NCI-H226 (cell line): ENCODE measurements at regions not wholly inside any gene's neighbourhood (a gene's known extent, or its start where the extent isn't known, plus 50 kb on each side); places are given as distances from the start of the nearest gene placed in this dataset.
"Not testable (repeated sequence)": the region's sequence is repeated elsewhere in the genome, so short reads cannot be mapped to it uniquely, and the experiment has no call there.

ENCODE experiments used
- DNase-seq: peaks from one replicate; pipeline ENCODE4 v3.0.0-alpha.2; 2015

DNA sequence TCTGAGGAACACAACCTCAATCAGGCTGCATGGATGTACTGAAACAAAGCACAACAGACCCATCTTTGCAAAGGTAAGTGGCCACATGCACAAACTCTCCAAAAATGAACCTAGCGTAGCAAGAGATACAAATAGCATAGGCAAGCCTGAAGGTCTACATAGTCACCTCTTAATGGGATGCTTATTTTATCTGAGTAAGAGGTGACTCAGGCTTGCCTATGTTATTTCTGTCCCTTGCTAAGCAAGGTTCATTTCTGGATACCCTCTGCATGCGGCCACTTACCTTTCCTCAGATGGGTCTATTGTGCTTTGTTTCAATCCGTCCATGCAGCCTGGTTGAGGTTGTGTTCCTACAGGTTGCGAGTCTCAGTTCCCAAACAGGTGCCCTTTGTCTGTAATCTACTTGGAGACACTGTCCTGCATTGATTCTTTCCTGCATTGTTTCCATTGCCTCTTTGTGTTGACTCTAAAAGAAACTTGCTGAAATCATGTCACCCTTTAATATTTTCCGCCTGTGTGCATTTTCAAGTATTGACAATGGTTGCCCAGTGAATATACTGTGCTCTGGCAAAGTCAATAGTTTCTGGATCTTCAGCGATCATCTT is 291.8 kb upstream of the LYZL1 start:
- DNase-seq: no peak

DNA sequence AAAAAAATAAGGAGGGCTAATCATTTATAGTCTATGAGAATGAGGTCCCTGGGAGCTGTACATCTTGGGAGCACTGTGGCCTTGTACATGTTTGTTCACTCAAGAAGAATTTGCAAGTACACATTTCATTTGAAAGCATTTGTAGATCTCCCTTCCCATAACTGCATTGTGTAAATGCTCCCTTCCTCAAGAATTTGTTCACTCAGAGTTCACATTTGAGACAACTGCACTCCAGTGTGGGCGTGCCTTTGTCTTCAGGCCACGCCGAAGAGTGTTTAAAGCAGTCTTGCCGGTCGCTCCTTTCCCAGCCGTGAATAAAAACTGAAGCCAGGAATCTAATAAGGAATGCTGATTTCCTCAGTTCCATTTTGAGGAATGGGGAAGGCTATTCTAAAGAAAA is 291.1 kb upstream of the LYZL1 start:
- no peak for DNase-seq

DNA sequence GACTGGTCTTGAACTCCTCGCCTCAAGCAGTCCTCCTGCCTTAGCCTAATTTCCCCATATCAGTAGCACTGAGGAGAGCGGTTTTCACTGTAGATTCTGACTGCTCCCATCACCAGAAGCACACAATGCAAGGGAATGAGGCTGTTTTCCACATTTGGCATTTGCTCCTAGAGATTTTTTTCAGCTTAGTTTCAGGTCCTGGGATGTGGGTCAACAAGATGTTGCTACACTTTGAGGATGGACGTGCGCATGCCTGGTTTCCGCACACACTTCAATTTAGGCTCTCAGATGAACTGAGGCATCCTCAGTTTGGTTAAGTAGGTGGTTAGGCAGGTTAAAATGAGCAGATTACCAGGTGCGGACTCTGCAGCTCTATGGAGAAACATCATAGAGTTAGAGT is 287.1 kb upstream of the LYZL1 start:
- DNase-seq: no peak

DNA sequence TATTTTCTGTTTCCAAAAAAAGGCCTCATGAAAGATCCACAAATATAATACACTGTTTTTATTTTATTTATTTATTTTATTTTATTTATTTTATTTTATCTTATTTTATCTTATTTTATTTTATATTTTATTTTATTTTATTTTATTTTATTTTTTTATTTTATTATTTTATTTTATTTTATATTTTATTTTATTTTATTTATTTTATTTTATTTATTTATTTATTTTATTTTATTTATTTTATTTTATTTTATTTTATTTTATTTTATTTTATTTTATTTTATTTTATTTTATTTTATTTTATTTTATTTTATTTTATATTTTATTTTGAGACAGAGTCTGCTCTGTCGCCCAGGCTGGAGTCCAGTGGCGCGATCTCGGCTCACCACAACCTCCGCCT is 285.9 kb upstream of the LYZL1 start:
- not testable (repeated sequence) for DNase-seq

DNA sequence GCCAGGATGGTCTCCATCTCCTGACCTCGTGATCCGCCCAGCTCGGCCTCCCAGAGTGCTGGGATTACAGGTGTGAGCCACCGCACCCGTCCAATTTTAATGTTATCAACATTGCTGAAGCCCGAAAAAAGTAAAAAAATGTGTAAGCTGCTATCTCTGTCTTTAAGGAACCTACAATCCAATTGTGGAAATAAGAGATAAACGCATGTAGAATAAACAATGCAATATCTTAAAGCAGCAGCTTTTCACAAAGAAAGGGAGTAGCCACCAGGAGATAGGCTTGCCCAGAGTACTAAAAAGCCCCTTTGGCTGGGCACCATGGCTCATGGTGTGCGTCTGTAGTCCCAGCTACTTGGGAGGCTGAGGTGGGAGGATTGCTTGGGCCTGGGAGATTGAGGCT is 282.9 kb upstream of the LYZL1 start:
- no peak for DNase-seq

DNA sequence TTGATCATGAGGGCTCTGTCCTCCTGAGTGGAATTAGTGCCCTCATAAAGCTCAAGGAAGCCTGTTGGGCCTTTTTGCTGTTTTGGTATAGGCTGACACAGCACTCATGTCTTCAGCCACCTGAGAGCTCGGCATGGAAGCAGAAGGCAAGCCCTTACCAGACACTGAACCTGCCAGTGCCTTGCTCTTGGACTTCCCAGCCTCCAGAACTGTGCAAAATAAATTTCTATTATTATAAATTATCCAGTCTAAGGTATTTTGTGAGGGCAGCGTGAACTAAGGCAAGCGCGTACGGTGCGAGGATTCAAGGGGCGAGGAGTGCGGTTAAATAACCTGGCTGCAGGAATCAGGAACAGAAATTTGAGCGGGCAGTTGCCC is 281.5 kb upstream of the LYZL1 start:
- no peak for DNase-seq

DNA sequence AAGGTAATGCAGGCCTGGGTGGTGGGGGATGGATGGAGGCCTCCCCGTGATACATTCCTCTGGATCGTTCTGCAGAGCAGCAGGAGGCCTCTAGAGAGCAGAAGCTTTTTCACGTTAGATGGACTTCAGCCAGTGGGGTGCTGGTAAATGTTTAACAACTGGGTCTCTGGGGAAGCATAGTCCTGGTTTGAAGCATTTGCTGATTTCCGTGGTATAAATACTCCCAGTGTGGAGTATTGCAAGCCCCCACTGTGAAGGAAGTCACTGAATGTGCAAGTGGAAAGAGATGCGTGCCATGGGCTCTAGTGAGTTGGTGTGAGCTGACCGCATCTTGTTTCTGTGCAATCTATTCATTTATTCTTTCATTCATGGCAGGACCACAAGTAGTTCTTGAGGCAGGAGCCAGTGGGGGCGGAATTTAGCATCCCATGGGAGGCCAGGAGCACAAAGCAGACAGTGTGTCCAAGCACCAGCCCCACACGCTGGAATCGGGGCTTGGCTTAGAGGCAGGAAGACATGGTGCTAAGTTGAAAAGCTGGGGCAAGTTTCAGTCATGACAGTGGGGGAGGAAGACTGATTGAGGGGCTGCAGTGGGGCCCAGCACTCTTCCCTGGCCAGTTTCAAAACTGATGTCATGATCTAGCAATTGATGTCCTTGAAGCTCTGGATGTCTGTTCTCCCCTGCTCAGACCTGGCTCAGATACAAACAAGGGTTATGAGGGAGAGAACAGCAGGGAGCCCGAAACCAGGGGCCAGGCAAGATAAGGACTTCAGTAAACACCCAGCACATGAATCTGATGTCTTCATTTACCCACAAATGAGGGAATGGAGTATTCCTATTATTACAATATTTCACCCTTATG is 280.9 kb upstream of the LYZL1 start:
- DNase-seq: no peak

DNA sequence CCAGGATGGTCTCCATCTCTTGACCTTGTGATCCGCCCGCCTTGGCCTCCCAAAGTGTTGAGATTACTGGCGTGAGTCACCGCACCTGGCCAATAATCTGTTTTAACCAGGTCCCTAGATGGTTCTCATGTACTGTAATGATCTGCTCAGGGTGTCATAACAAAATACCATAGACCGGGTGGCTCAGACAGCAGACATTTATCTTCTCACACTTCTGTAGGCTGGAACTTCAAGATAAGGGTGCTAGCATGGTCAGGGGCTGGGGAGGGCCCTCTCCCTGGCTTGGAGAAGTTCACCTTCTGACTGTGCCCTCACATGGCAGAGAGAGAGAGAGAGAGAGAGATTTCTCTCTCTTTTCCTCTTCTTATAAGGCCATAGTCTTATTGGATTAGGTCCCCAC is 279.4 kb upstream of the LYZL1 start:
- no peak for DNase-seq

DNA sequence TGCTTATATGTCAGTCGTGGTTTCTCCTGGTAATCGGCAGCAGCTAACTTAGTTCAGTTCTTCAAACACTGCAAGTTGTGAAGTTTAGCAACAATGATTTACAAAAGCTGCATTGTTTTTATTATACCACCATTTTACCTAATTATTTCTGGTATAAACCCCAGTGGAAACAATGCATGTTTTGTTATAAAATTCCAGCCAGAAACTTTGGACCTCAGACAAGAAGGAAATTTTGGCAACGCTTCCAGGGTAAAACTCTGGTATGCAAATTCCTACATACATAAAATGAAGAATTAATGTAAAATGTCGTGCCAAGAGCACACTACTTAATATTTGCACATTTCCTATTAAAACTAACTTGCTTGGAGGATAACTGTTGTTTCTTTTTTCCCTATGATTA is 277.4 kb upstream of the LYZL1 start:
- DNase-seq: no peak

DNA sequence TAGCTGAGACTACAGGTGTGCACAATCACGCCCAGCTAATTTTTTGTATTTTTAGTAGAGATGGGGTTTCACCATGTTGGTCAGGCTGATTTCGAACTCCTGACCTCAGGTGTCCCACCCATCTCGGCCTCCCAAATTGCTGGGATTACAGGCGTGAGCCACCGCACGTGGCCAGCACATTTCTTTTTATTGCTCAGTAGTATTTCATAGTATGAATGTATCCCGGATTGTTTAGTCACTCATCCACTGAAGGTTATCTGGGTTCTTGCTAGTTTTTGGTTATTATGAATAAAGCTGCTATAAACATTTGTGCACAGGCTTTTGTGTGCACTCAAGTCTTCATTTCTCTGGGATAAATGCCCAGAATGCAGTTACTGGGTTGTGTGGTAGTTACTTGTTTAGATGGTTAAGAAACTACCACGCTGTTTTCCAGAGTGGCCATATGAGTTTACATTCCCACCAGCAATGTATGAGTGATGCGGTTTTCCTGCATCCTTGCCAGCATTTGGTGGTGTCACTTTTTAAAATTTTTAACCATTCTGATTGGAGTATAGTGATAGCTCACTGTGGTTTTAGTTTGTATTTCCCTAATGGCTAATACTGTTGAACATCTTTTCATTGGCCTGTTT is 275.8 kb upstream of the LYZL1 start:
- DNase-seq: no peak

DNA sequence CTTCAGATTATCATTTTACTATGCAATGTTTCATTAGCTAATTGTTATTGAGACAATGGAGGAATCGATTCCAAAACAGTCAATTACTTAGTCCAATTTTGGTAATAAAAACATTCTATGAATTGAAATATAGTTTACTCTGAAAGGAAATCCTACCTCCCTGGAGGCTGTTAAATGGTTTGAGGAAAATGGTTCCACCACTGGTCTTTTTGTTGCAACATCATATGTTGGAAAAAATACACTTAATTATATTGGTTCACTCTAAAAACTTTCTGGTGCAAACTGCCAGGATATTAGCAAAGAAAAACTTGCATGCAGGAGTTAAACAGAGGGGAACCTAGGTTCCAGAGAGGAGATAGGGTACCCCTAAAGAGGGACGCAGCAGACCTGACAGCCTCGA is 267.3 kb upstream of the LYZL1 start:
- no peak for DNase-seq

DNA sequence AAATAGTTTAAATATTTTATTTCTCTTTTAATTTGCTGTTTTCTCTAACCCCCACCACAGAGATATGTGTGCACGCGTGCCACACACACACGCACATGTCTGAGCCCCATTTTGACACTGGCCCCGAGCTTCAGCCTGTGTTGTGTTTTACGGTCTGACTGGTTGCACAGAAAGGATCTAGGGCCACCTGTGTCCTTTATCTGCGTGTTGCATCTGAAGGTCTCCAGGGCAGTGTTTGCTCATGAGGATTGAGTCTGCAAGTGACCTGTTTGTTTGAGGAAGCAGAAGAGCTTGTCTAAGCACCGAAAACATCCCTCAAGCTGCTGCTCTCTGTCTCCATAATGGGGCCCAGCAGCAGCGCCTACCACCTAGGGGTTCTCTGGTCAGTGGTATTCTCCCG is 266.4 kb upstream of the LYZL1 start:
- DNase-seq: no peak

DNA sequence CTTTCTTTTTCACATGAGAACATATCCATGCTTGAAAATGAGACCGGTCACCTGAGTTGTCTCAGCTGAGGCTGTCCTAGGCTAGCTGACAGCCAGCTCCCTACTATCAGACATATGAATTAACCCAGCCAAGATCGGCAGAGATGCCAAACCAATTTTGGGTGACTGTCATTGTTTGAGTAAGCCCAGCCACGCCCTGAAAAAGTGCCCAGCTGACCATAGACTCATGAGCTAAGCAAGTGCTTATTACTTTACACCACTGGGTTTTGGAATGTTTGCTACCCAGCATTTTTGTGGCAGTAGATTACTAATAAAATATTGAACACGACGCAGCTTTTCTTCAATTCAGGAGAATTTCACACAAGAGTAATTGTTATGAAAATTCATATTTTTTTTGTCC is 265.2 kb upstream of the LYZL1 start:
- DNase-seq: no peak

DNA sequence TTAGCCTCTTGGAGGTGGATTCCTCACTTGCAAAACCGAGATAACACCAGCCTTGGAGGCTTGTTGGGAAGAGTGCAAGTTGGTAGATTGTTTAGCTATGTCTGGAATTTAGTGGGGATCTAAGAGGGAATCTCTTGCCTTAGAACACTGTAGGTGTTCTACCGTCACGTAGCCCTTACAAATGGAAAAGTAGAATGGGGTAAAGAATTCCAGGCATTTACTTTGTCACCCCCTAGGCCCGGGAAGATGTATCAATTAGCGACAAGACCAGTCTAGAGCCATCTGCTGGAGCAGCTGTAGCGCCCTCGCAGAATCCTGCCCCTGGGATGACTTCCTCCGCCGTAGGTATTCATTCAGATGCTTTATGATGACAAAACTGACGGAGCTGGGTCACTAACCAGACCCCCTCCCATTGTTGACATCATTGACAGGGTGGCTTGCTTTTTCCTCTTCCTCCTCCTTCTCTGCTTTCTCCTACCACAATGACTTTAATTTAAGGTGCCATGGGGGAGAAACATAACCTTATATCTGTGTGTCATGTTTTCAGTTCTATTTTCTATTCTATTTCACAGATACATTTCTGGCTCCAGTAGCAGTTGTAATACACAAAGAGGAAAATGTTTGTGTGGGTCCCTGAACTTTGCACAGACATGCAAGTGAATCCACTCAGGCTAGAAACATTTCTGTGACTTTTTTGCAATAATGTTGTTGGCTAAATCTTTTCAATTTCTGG is 262.6 kb upstream of the LYZL1 start:
- peak; percentile 68 for DNase-seq

DNA sequence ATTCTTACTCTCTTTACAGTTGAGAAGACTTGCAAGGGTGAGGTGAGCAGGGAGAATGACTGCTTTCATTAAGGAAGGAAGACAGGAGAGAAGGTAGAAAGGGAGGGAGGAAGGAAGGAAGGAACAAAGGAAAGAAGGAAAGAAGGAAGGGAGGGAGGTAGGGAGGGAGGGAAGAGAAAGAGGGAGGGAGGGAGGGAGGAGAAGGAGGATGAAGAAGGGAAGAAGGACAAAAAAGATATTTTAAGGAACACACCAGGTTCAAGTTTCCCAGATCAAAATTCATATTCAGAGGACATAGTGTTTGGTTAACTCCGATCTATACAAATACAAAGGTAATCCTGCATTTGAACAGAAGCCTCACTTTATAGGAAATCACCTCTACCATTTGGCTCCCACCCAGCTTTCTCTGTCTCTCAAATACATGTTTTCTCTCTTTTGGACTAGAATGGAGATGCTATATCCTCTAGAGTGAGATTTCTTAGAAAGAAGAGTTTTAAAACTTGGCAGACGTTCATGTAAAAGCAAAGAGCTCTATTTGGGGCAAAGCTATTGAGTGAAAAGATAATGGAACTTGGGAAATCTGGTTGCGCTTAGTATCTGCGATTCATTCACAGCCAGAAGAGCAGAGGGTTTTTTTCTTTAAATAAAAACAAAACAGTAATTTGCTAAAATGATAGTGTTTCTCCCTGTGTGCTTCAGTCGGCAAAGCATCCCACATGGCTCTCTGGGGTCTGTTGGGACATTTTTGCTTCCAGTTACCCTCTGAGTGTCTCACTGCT is 261.9 kb upstream of the LYZL1 start:
- DNase-seq: no peak

DNA sequence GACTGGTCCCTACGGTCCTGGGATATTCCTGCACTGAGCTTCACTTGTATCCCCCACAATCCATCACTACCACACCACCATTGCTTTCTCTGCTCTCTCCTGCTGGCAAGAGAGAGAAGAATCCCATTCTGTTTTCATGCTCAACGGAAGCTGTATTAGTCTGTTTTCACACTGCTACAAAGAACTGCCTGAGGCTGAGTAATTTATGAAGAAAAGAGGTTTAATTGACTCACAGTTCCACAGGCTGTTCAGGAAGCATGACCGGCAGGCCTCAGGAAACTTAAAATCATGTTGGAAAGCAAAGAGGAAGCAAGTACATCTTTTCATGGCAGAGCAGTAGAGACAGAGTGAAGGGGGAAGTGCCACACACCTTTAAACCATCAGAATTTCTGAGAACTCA is 260.4 kb upstream of the LYZL1 start:
- DNase-seq: no peak

DNA sequence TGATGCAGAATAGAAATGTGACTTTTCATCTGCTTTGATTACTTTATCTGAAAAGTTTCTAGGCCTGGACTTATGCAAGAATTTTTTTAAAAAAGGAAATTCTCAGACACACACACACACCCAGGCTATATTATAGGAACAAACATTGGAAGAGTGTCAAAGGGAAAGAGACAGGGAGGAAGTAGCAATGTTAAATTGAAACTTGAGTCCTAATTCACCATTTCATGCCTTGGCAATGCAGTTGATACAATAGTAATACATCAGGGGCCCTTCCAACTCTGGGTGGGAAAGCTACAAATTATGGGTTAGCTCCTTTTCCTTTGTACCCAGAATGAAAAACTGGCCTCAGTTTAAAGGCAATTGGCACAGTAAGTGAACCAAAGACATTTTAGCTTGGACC is 258.0 kb upstream of the LYZL1 start:
- DNase-seq: no peak

DNA sequence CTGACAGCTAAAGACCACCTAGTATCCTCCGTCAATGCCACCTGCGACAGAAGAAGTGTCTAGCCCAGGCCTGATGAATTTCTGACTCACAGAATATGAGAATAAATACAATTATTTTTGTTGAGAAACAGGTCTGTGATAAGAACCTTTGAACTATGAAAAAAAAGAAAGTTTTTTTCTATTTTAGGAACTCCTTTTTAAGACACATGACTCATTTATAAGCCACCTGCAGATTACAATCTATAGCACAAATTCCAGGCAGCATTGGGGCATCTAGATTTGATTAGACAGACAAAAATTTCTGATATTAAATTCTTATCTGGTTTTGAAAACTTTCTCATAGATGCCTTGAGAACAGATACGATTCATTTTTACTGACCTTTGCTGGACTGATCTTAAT is 256.7 kb upstream of the LYZL1 start:
- no peak for DNase-seq

DNA sequence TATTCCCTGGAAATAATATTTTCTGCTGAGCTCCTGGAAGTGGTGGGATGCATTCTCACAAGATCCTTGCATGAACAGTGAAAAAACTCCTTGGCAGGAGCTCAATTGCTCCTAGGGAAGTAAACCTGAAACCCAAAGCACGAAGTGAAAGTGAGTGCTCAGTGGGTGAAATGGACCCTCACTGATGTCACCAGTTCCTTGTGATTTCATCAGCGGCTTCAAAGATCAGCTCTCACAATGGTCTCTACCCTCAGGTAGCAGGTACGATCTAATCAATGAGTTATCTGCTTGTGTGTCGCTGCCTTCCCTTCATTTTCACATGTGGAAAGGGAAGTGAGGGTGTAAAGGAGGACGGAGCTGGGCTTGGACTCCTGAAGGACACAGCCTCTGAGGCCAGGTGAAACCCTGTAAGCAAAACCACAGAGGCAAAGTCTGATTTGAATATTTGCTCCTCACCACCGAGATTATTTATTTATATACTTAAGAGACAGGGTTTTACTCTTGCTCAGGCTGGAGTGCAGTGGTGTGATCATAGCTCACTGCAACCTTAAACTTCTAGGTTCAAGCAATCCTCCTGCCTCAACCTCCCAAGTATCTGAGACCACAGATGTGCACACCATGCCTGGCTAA is 255.4 kb upstream of the LYZL1 start:
- DNase-seq: no peak

DNA sequence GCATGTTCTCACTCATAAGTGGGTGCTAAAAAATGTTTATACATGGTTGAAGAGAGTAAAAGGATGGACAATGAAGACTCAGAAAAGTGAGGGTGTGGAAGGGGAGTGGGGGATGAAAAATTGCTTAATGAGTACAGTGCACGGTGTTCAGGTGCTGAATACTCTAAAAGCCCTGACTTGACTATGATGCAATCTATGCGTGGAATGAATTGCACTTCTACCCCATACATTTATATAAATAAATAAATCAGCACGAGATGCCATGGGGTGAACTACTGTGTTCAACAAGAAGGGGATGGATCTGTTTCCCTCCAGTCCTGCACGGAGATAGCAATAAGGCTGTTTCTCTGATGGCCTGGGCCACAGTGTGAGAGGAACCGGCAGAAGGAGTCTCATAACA is 254.3 kb upstream of the LYZL1 start:
- no peak for DNase-seq

DNA sequence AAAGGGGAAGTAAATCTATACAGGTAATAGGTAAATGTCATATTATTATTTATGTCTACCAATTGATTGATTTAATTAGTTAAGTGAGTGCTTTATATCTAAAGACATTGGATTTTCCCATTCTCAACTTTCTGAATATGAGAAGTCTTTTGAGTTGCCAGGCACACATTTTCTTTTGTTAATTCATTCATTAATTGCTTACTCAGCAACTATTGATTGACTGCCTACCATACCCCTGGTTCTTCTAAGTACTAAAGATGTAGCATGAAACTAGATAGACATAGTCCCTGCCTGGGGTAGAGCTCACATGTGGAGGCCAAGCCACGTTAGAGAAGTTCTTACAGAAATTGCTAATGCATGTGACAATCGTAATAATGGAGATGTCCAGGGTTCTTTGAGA is 253.1 kb upstream of the LYZL1 start:
- DNase-seq: no peak

DNA sequence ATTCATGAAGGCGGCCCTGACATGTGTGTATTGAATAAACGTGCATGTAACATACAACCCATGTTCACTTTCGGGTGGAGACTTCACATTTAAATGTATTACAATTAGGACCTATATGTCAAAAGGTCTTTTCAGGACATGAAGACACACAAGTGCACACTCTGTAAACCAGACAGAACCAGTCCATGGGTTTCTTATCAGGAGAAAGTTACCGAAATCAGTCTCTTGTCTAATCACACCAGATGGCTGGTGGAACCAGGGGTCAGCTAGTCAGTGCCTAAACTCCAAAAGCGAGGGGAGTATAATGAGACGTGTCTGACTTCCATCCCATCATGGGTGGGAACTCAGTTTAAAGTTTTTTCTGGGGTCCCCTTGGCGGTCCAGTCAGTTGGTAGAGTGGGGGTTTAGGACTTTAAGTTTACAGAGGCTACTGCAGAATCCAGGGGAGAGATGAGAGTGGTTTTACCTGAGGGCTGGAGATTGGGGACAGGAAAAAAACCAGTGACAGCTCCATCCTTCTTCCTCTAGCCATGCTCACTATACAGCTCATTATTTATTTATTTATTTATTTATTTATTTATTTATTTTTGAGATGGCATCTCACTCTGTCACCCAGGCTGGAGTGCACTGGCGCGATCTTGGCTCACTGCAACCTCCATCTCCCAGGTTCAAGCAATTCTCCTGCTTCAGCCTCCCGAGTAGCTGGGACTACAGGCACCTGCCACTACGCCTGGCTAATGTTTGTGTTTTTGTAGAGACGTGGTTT is 251.3 kb upstream of the LYZL1 start:
- DNase-seq: no peak
